OCI-M2 (cell line): ENCODE measurements at regions not wholly inside any gene's neighbourhood (a gene's known extent, or its start where the extent isn't known, plus 50 kb on each side); places are given as distances from the start of the nearest gene placed in this dataset.

ENCODE experiments used
- DNase-seq: peaks from one replicate; lab custom pipeline; 2025; ENCODE audit not compliant: unreplicated experiment; lab: John Stamatoyannopoulos, UW

- DNase-seq: no peak
Observed at GRCh38 chr10:90396721-90397120, 461.1 kb downstream of the HTR7 start.

GRCh38 chr10:90398566-90398965 lies 459.3 kb downstream of the HTR7 start:
- DNase-seq: no peak

- DNase-seq: no peak
Observed at GRCh38 chr10:90399782-90400181, 458.1 kb downstream of the HTR7 start.

- DNase-seq: no peak
Observed at GRCh38 chr10:90403211-90404000, 454.4 kb downstream of the HTR7 start.

GRCh38 chr10:90407131-90407530 lies 450.7 kb downstream of the HTR7 start:
- DNase-seq: no peak

- no peak for DNase-seq
Observed at GRCh38 chr10:90407851-90408250, 450.0 kb downstream of the HTR7 start.

GRCh38 chr10:90412582-90412981 lies 445.3 kb downstream of the HTR7 start:
- no peak for DNase-seq

GRCh38 chr10:90413196-90413595 lies 444.6 kb downstream of the HTR7 start:
- no peak for DNase-seq

GRCh38 chr10:90414926-90415325 lies 442.9 kb downstream of the HTR7 start:
- DNase-seq: no peak

GRCh38 chr10:90417029-90417428 lies 440.8 kb downstream of the HTR7 start:
- no peak for DNase-seq

- no peak for DNase-seq
Observed at GRCh38 chr10:90417476-90418210, 440.2 kb downstream of the HTR7 start.

- no peak for DNase-seq
Observed at GRCh38 chr10:90418869-90419652, 438.8 kb downstream of the HTR7 start.

GRCh38 chr10:90420637-90421318 lies 437.1 kb downstream of the HTR7 start:
- no peak for DNase-seq

- no peak for DNase-seq
Observed at GRCh38 chr10:90421874-90422273, 436.0 kb downstream of the HTR7 start.

- DNase-seq: no peak
Observed at GRCh38 chr10:90424730-90425129, 433.1 kb downstream of the HTR7 start.

- DNase-seq: no peak
Observed at GRCh38 chr10:90430186-90430585, 427.7 kb downstream of the HTR7 start.

GRCh38 chr10:90432866-90433265 lies 425.0 kb downstream of the HTR7 start:
- DNase-seq: no peak

- DNase-seq: no peak
Observed at GRCh38 chr10:90435296-90435695, 422.5 kb downstream of the HTR7 start.

GRCh38 chr10:90437452-90437851 lies 420.4 kb downstream of the HTR7 start:
- DNase-seq: no peak

GRCh38 chr10:90440870-90441269 lies 417.0 kb downstream of the HTR7 start:
- DNase-seq: no peak

GRCh38 chr10:90443342-90443741 lies 414.5 kb downstream of the HTR7 start:
- no peak for DNase-seq
